ENCODE measurements at regions not wholly inside any gene's neighbourhood (a gene's known extent, or its start where the extent isn't known, plus 50 kb on each side); places are given as distances from the start of the nearest gene placed in this dataset.

GRCh38 chr14:58965601-58966000 is 222.9 kb upstream of the DAAM1 start:
- DNase-seq (ENCODE audit: low read depth): no peak
- no peak for TF ChIP-seq CTCF (conservative IDR thresholded peaks at IDR 0.05; ENCODE audit: low read depth, low read length)
- no peak overlapping the region for H3K4me3 ChIP-seq (ENCODE audit: low read length)

DNA sequence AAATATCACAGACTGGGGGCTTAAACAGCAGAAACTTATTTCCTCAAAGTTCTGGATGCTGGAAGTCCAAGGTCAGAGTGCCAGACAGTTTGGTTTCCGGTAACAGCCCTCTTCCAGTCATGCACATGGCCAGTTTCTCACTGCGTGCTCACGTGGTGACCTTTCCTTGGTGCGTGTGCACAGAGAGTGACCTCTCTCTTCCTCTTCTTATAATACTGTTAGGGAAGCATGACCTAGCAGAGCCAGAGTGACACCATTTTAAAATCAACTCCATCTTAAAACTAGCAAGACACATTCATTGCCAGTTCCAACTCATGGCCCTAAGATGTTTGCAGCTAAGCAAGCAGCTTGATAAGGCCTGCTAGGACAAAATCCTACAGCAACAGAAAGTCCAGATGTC is 221.5 kb upstream of the DAAM1 start:
- TF ChIP-seq CTCF (conservative IDR thresholded peaks at IDR 0.05; ENCODE audit: low read depth, low read length): no peak
- H3K4me3 ChIP-seq (ENCODE audit: low read length): no peak overlapping the region
- no peak for DNase-seq (ENCODE audit: low read depth)

DNA sequence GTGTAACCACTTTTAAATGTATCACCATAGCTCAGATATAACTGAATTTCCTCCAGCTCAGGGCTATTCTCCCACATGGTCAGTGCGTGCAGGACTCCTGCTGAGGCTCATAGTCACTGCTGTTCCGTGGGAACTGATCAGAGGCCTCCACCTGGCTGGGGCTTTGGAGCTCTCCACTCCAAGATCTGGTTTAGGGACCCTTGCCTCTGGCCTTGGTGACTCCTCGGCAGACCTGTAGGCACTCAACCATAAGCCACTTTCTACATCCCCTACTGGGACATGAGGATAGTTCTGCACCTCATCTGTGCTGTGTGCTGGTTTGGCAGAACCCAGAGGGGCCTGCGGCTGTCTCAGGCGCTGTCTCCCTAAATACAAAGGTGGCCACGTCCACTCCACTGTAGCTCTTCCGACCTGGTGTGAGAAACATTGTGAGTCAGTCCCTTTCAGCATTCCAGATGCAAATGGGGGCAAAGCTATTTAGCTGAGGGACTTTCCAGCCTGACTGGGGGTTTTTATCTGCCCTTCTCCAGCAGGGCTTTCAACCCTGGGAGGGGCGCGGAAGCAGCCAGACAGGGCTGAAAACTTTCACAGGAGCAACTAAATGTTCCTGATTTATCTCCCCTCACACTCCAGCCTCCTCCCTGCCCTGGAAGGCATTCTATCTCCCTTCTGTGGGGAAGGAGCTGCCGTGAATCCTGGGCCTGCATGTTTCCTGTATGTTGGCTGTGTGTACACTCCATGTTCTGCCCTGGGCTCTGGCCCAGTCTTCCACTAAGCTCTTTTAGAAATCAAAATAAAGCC is 218.3 kb upstream of the DAAM1 start:
- DNase-seq (ENCODE audit: low read depth): no peak
- no peak for TF ChIP-seq CTCF (conservative IDR thresholded peaks at IDR 0.05; ENCODE audit: low read depth, low read length)
- no peak overlapping the region for H3K4me3 ChIP-seq (ENCODE audit: low read length)

- H3K4me3 ChIP-seq (ENCODE audit: low read length): no peak overlapping the region
- no peak for TF ChIP-seq CTCF (conservative IDR thresholded peaks at IDR 0.05; ENCODE audit: low read depth, low read length)
- no peak for DNase-seq (ENCODE audit: low read depth)
These were observed 216.0 kb upstream of the DAAM1 start for GRCh38 chr14:58972233-58973017.

DNA sequence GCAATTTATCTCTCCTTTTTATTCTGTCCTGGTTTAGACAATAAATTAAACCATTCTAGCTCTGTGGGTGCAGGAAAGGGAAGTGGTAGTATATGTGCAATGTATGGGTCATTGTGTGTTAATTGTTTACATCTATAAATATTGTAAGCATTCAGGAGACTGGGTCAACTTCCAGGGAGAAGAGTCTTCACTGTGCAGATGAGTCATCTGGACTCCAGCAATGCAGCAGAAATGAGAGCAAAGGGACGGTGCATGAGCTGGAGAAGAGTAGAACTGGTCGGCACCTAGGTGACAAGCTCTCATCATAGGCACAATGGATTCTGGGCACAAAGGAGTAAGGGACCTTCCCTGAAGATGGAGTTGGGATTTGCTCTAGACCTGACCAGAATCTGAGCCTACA is 211.1 kb upstream of the DAAM1 start:
- no peak for TF ChIP-seq CTCF (conservative IDR thresholded peaks at IDR 0.05; ENCODE audit: low read depth, low read length)
- DNase-seq (ENCODE audit: low read depth): no peak
- no peak overlapping the region for H3K4me3 ChIP-seq (ENCODE audit: low read length)

DNA sequence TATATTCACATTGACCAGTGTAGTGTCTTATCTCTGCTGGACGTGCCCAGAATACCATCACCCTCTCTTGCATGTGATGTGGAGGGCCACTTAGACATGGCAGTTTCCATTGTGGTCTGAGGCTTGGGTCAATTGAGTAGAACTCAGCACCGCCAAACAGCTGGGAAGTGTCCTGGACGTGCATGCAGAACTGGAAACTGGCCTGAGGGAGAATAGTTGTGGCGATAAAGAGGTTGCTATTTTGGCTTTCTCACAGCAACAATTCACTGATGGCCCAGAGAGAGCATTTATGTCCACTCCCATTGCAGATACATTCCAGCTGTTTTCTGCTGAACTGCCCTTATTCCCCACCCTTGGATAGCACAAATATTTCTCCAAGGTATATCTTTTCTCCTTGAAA is 210.1 kb upstream of the DAAM1 start:
- H3K4me3 ChIP-seq (ENCODE audit: low read length): no peak overlapping the region
- DNase-seq (ENCODE audit: low read depth): no peak
- no peak for TF ChIP-seq CTCF (conservative IDR thresholded peaks at IDR 0.05; ENCODE audit: low read depth, low read length)

DNA sequence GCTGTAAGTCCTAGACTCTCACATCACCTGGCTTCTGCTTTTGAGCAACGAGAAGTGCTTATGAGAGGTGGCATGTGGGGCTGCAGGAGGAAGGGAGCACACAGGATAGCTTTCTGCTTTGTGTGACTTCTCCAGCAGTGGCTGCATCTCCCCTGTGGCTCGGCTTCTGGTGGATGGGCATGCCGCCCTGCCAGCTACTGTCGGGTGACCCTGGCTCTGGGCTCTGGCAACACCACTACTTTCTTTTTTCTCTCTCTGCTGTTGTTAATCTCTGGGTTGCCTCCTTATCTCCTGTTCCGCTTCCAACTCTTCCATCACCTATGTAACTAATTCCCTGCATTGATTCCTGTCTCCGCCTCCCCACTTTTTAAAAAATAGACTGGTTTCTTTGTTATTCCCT is 209.1 kb upstream of the DAAM1 start:
- H3K4me3 ChIP-seq (ENCODE audit: low read length): no peak overlapping the region
- no peak for TF ChIP-seq CTCF (conservative IDR thresholded peaks at IDR 0.05; ENCODE audit: low read depth, low read length)
- DNase-seq (ENCODE audit: low read depth): no peak

Measured in retinal pigment epithelial cell (primary cell).